ENCODE measurements at regions not wholly inside any gene's neighbourhood (a gene's known extent, or its start where the extent isn't known, plus 50 kb on each side); places are given as distances from the start of the nearest gene placed in this dataset.

DNA sequence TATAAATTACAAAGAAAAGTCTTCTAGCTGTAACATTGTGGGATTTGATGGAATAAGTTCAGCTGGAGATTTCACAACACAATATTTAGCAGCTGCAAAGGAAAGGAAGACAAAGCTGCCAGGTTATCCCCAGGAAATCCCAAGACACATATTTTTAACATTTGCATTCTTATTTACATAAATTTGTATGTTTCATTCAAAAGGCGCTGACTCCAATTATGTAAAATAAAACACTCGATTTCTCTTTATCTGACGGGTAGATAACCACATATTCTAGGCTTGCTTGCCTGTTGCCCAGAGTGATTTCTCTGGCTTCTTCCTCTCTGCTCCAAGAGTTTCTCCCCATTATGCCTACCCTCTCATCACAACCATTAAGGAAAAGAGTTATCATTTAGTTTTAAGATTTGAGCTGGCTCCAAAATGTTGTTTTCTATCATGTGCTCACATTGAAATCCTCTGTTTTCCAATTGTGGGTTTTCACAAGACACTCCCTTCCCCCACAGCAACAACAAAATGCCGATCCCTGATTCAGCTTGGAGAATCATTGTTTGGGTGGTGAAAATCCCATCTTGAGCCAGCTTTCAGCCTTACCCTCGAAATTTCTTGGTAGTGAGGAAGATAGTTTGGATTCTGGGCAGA is 128.2 kb upstream of the RASGEF1B start:
- TF ChIP-seq, protein P1, sequence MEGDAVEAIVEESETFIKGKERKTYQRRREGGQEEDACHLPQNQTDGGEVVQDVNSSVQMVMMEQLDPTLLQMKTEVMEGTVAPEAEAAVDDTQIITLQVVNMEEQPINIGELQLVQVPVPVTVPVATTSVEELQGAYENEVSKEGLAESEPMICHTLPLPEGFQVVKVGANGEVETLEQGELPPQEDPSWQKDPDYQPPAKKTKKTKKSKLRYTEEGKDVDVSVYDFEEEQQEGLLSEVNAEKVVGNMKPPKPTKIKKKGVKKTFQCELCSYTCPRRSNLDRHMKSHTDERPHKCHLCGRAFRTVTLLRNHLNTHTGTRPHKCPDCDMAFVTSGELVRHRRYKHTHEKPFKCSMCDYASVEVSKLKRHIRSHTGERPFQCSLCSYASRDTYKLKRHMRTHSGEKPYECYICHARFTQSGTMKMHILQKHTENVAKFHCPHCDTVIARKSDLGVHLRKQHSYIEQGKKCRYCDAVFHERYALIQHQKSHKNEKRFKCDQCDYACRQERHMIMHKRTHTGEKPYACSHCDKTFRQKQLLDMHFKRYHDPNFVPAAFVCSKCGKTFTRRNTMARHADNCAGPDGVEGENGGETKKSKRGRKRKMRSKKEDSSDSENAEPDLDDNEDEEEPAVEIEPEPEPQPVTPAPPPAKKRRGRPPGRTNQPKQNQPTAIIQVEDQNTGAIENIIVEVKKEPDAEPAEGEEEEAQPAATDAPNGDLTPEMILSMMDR (IDR thresholded peaks at IDR 0.05) = no peak
- no peak for TF ChIP-seq POLR2A (IDR thresholded peaks at IDR 0.05)

All from esophagus squamous epithelium (tissue), 4 donors.